HEK293T (cell line): ENCODE measurements at regions not wholly inside any gene's neighbourhood (a gene's known extent, or its start where the extent isn't known, plus 50 kb on each side); places are given as distances from the start of the nearest gene placed in this dataset.
"Not testable (repeated sequence)": the region's sequence is repeated elsewhere in the genome, so short reads cannot be mapped to it uniquely, and the experiment has no call there.

ENCODE experiments used
- CTCF ChIA-PET: fragments of 350-600 bp; formaldehyde crosslinking; extraction: SDS; loops from one replicate; lab custom pipeline; 2021; ENCODE audit warnings: antibody characterized with exemption, inconsistent platforms; lab: Yijun Ruan, JAX
- POLR2A ChIA-PET: fragments of 350-600 bp; formaldehyde crosslinking; extraction: SDS; loops from one replicate; lab custom pipeline; 2020; ENCODE audit warnings: antibody characterized with exemption, inconsistent platforms; lab: Yijun Ruan, JAX
- DNase-seq: peaks from one replicate; pipeline ENCODE4 v3.0.0; 2012; ENCODE audit warnings: mixed read lengths; ENCODE audit errors: extremely low spot score
- ARNT ChIP-seq: fragments of 450-650 bp; IDR thresholded peaks from 2 replicates; pipeline ENCODE4 v1.6.1; 2017; ENCODE audit warnings: mild to moderate bottlenecking
- BHLHE40 ChIP-seq: fragments of 450-650 bp; IDR thresholded peaks from 2 replicates; pipeline ENCODE4 v1.6.1; 2016; ENCODE audit warnings: mild to moderate bottlenecking, moderate library complexity, borderline replicate concordance
- CTBP1 ChIP-seq: fragments of 450-650 bp; IDR thresholded peaks from 2 replicates; pipeline ENCODE4 v1.6.1; 2016; ENCODE audit warnings: borderline replicate concordance
- ELF4 ChIP-seq: fragments of 450-650 bp; IDR thresholded peaks from 2 replicates; pipeline ENCODE4 v1.6.1; 2017; ENCODE audit warnings: antibody characterized with exemption
- FOXA1 ChIP-seq: fragments of 450-650 bp; IDR thresholded peaks from 2 replicates; pipeline ENCODE4 v1.6.1; 2016; ENCODE audit warnings: mild to moderate bottlenecking
- FOXK2 ChIP-seq: fragments of 450-650 bp; IDR thresholded peaks from 2 replicates; pipeline ENCODE4 v1.6.1; 2016; ENCODE audit warnings: mild to moderate bottlenecking
- FOXM1 ChIP-seq: fragments of 450-650 bp; IDR thresholded peaks from 2 replicates; pipeline ENCODE4 v1.6.1; 2017; ENCODE audit warnings: mild to moderate bottlenecking, borderline replicate concordance
- HDGF ChIP-seq: fragments of 450-650 bp; IDR thresholded peaks from 2 replicates; pipeline ENCODE4 v1.6.1; 2017; ENCODE audit warnings: antibody characterized with exemption, borderline replicate concordance
- L3MBTL2 ChIP-seq: fragments of 450-650 bp; conservative IDR thresholded peaks from 2 replicates; pipeline ENCODE4 v1.6.1; 2016; ENCODE audit warnings: mild to moderate bottlenecking
- LEF1 ChIP-seq: fragments of 450-650 bp; IDR thresholded peaks from 2 replicates; pipeline ENCODE4 v1.6.1; 2017; ENCODE audit warnings: mild to moderate bottlenecking, borderline replicate concordance
- NFRKB ChIP-seq: fragments of 450-650 bp; IDR thresholded peaks from 2 replicates; pipeline ENCODE4 v1.6.1; 2016; ENCODE audit warnings: mild to moderate bottlenecking, moderate library complexity
- PKNOX1 ChIP-seq: fragments of 450-650 bp; IDR thresholded peaks from 2 replicates; pipeline ENCODE4 v1.6.1; 2016
- SP1 ChIP-seq: fragments of 450-650 bp; IDR thresholded peaks from 2 replicates; pipeline ENCODE4 v1.6.1; 2017
- SUZ12 ChIP-seq: fragments of 450-650 bp; IDR thresholded peaks from 2 replicates; pipeline ENCODE4 v1.6.1; 2016; ENCODE audit warnings: mild to moderate bottlenecking
- TARDBP ChIP-seq: fragments of 450-650 bp; IDR thresholded peaks from 2 replicates; pipeline ENCODE4 v1.6.1; 2016
- ZNF384 ChIP-seq: fragments of 450-650 bp; IDR thresholded peaks from 2 replicates; pipeline ENCODE4 v1.6.1; 2016

GRCh38 chr6:74510878-74511277 lies 695.0 kb downstream of the COL12A1 start:
- no peak for TF ChIP-seq ARNT
- no peak for TF ChIP-seq BHLHE40
- no peak for TF ChIP-seq NFRKB
- no peak for TF ChIP-seq TARDBP
- TF ChIP-seq ZNF384, result no peak
- no peak for TF ChIP-seq SP1
- TF ChIP-seq LEF1, result no peak
- no peak for TF ChIP-seq FOXA1
- TF ChIP-seq FOXK2, result no peak
- TF ChIP-seq ELF4, result no peak
- CTCF ChIA-PET, result no interaction called here
- DNase-seq, result no peak
- POLR2A ChIA-PET, result no interaction called here

- CTCF ChIA-PET, result no interaction called here
- POLR2A ChIA-PET, result no interaction called here
- TF ChIP-seq FOXA1 (no peak), L3MBTL2 (no peak), TARDBP (no peak), SP1 (no peak), PKNOX1 (no peak), ARNT (no peak), FOXK2 (no peak), ELF4 (no peak)
- no peak for DNase-seq
Observed at GRCh38 chr6:74507649-74508048, 698.2 kb downstream of the COL12A1 start.

- ChIA-PET CTCF (no interaction called here), POLR2A (no interaction called here)
- DNase-seq, result no peak
- TF ChIP-seq TARDBP (no peak), FOXA1 (no peak), L3MBTL2 (no peak), PKNOX1 (no peak), SUZ12 (no peak), SP1 (no peak), HDGF (no peak), CTBP1 (no peak), LEF1 (no peak), NFRKB (no peak), ELF4 (no peak), FOXM1 (no peak), ZNF384 (no peak), ARNT (no peak), BHLHE40 (no peak), FOXK2 (no peak)
Observed at GRCh38 chr6:74505391-74505790, 700.5 kb downstream of the COL12A1 start.

- DNase-seq, result no peak
- ChIA-PET CTCF (no interaction called here), POLR2A (no interaction called here)
- TF ChIP-seq SP1 (no peak), FOXK2 (no peak), HDGF (no peak)
Observed at GRCh38 chr6:74504941-74505340, 700.9 kb downstream of the COL12A1 start.

- no peak for DNase-seq
- ChIA-PET POLR2A (no interaction called here), CTCF (no interaction called here)
- no peak for TF ChIP-seq SUZ12
Observed at GRCh38 chr6:74492587-74492986, 713.3 kb downstream of the COL12A1 start.

- TF ChIP-seq ELF4 (no peak), LEF1 (no peak), BHLHE40 (no peak), NFRKB (no peak), ZNF384 (no peak), L3MBTL2 (no peak), FOXK2 (no peak), TARDBP (no peak)
- POLR2A ChIA-PET, result no interaction called here
- DNase-seq, result no peak
- CTCF ChIA-PET, result no interaction called here
Observed at GRCh38 chr6:74491844-74492374, 713.9 kb downstream of the COL12A1 start.

GRCh38 chr6:74488726-74489125 lies 717.1 kb downstream of the COL12A1 start:
- POLR2A ChIA-PET, CTCF ChIA-PET, DNase-seq: not testable (repeated sequence)

GRCh38 chr6:74482180-74482579 lies 723.7 kb downstream of the COL12A1 start:
- CTCF ChIA-PET, result no interaction called here
- POLR2A ChIA-PET, result interaction anchor here (0.7 kb wide), 1 partner anchor 11 kb away, joined by 3 read pairs; no protein-coding TSS in a partner anchor
- DNase-seq, result no peak
- TF ChIP-seq FOXM1 (no peak), SUZ12 (no peak), ZNF384 (no peak), L3MBTL2 (no peak), TARDBP (no peak), FOXK2 (no peak), PKNOX1 (no peak), LEF1 (no peak), HDGF (no peak), ARNT (no peak), CTBP1 (no peak), BHLHE40 (no peak), SP1 (no peak)
